Osteoblast (primary cell): ENCODE measurements at regions not wholly inside any gene's neighbourhood (a gene's known extent, or its start where the extent isn't known, plus 50 kb on each side); places are given as distances from the start of the nearest gene placed in this dataset.

Experiments
- DNase-seq: peaks from one replicate; pipeline ENCODE4 v3.0.0; 2011; ENCODE audit warnings: low spot score, mixed read lengths; ENCODE audit not compliant: insufficient read length; ENCODE audit errors: missing footprints
- H2AFZ ChIP-seq: 2 replicates; pipeline ENCODE4 v1.6.0; 2011; ENCODE audit warnings: mild to moderate bottlenecking, low read length
- H3K27ac ChIP-seq: 2 replicates; pipeline ENCODE4 v1.5.1; 2011; ENCODE audit warnings: mild to moderate bottlenecking, low read depth, low read length, moderate library complexity
- H3K27me3 ChIP-seq: 2 replicates; pipeline ENCODE4 v1.6.0; 2012; ENCODE audit warnings: mild to moderate bottlenecking, control low read depth, inconsistent platforms, low read length, moderate library complexity; ENCODE audit not compliant: insufficient read depth
- H3K36me3 ChIP-seq: 2 replicates; pipeline ENCODE4 v1.5.1; 2011; ENCODE audit warnings: mild to moderate bottlenecking, low read length, control low read depth, moderate library complexity; ENCODE audit not compliant: insufficient read depth
- H3K4me1 ChIP-seq: 2 replicates; pipeline ENCODE4 v1.5.1; 2011; ENCODE audit warnings: mild to moderate bottlenecking, low read length, control low read depth, moderate library complexity; ENCODE audit not compliant: insufficient read depth
- H3K4me2 ChIP-seq: 2 replicates; pipeline ENCODE4 v1.6.0; 2011; ENCODE audit warnings: mild to moderate bottlenecking, low read length; ENCODE audit not compliant: insufficient read depth
- H3K4me3 ChIP-seq: fragments of 200-600 bp; sonication (generic); 3 replicates; pipeline ENCODE4 v1.5.1; 2012; ENCODE audit warnings: mild to moderate bottlenecking, low read length, inconsistent platforms; ENCODE audit not compliant: insufficient read depth
- H3K79me2 ChIP-seq: 2 replicates; pipeline ENCODE4 v1.6.0; 2012; ENCODE audit warnings: mild to moderate bottlenecking, low read length, control low read depth, inconsistent platforms; ENCODE audit not compliant: insufficient read depth
- H3K9me3 ChIP-seq: 2 replicates; pipeline ENCODE4 v1.5.1; 2011; ENCODE audit warnings: low read depth, low read length, control low read depth
- H4K20me1 ChIP-seq: 2 replicates; pipeline ENCODE4 v1.6.0; 2012; ENCODE audit warnings: mild to moderate bottlenecking, low read length, control low read depth; ENCODE audit not compliant: insufficient read depth
- CTCF ChIP-seq: IDR thresholded peaks from 2 replicates; pipeline ENCODE4 v1.5.1; 2011; ENCODE audit warnings: mild to moderate bottlenecking, low read depth, low read length, moderate library complexity; ENCODE audit errors: extremely low read depth

DNA sequence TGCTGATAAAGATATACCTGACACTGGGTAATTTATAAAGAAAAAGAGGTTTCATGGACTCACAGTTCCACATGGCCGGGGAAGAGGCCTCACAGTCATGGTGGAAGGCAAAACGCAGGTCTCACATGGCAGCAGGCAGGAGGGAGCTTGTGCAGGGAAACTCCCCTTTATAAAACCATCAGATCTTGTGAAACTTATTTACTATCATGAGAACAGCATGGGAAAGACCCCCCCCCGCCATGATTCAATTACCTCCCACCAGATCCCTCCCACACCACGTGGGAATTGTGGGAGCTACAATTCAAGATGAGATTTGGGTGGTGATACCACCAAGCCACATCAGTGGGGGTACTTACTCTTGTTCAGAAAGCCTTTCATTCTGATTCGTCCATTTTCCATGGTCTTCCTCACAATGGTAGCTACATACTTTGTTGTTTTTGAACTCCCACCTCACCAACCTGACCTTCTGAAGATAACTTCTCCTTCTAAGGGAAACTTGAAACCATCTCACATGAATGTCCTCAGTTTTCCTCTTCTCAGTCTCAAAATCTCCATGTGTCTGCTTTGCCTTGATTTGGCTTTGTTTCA lies 275.6 kb upstream of the PROK2 start:
- Histone ChIP-seq H2AFZ (no peak overlapping the region), H3K4me3 (no peak overlapping the region), H3K4me1 (no peaks in the 10 kb centered on the region), H3K79me2 (no peaks in the 10 kb centered on the region), H3K27ac (no peak overlapping the region), H3K4me2 (no peak overlapping the region), H3K27me3 (no peaks in the 10 kb centered on the region), H3K36me3 (no peaks in the 10 kb centered on the region), H4K20me1 (no peaks in the 10 kb centered on the region), H3K9me3 (no peaks in the 10 kb centered on the region)
- no peak for DNase-seq
- no peak for TF ChIP-seq CTCF

GRCh38 chr3:72058493-72059081 lies 273.6 kb upstream of the PROK2 start:
- no peaks in the 10 kb centered on the region for H3K27me3 ChIP-seq
- no peaks in the 10 kb centered on the region for H3K9me3 ChIP-seq
- no peak overlapping the region for H2AFZ ChIP-seq
- H3K36me3 ChIP-seq, result no peaks in the 10 kb centered on the region
- DNase-seq, result no peak
- no peaks in the 10 kb centered on the region for H3K79me2 ChIP-seq
- H3K27ac ChIP-seq, result no peak overlapping the region
- H3K4me3 ChIP-seq, result no peak overlapping the region
- H3K4me2 ChIP-seq, result no peak overlapping the region
- H4K20me1 ChIP-seq, result no peaks in the 10 kb centered on the region
- no peak for TF ChIP-seq CTCF
- H3K4me1 ChIP-seq, result peaks cover 5% of the 10 kb centered on the region

- TF ChIP-seq CTCF, result no peak
- no peaks in the 10 kb centered on the region for H3K9me3 ChIP-seq
- no peaks in the 10 kb centered on the region for H4K20me1 ChIP-seq
- H3K4me1 ChIP-seq, result peaks cover 5% of the 10 kb centered on the region
- H3K36me3 ChIP-seq, result no peaks in the 10 kb centered on the region
- no peak overlapping the region for H3K4me2 ChIP-seq
- no peaks in the 10 kb centered on the region for H3K79me2 ChIP-seq
- no peak overlapping the region for H2AFZ ChIP-seq
- no peak overlapping the region for H3K4me3 ChIP-seq
- H3K27ac ChIP-seq, result no peak overlapping the region
- no peak for DNase-seq
- H3K27me3 ChIP-seq, result no peaks in the 10 kb centered on the region
Measured at GRCh38 chr3:72055436-72055835, 270.5 kb upstream of the PROK2 start.

DNA sequence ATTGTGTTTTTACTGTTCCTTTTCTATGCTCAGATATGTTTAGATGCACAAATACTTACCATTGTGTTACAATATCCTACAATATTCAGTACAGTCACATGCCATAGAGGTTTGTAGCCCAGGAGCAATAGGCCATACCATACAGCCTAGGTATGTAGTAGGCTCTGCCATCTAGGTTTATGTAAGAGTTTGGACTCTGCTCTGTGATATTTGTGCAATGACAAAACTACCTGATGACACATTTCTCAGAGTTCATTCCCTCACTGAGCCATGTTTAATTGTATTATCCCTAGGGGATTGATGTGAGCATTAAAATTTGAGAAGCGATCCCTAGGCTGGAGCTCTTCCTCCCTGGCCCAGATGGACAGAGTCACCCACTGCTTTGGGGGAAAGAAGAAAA lies 270.0 kb upstream of the PROK2 start:
- H3K79me2 ChIP-seq, result no peaks in the 10 kb centered on the region
- no peak overlapping the region for H2AFZ ChIP-seq
- no peaks in the 10 kb centered on the region for H3K9me3 ChIP-seq
- H3K4me3 ChIP-seq, result no peak overlapping the region
- H3K4me1 ChIP-seq, result peaks cover 5% of the 10 kb centered on the region
- TF ChIP-seq CTCF, result no peak
- H3K27me3 ChIP-seq, result no peaks in the 10 kb centered on the region
- no peak for DNase-seq
- no peaks in the 10 kb centered on the region for H4K20me1 ChIP-seq
- no peak overlapping the region for H3K27ac ChIP-seq
- H3K36me3 ChIP-seq, result no peaks in the 10 kb centered on the region
- no peak overlapping the region for H3K4me2 ChIP-seq
